GM04504 (cell line): ENCODE measurements at regions not wholly inside any gene's neighbourhood (a gene's known extent, or its start where the extent isn't known, plus 50 kb on each side); places are given as distances from the start of the nearest gene placed in this dataset.

Source experiments
- DNase-seq: peaks from one replicate; pipeline ENCODE4 v3.0.0-alpha.2; 2012; ENCODE audit warnings: low read depth

- no peak for DNase-seq
These were observed 1691.7 kb upstream of the PCDH20 start for GRCh38 chr13:63107179-63107943.

DNA sequence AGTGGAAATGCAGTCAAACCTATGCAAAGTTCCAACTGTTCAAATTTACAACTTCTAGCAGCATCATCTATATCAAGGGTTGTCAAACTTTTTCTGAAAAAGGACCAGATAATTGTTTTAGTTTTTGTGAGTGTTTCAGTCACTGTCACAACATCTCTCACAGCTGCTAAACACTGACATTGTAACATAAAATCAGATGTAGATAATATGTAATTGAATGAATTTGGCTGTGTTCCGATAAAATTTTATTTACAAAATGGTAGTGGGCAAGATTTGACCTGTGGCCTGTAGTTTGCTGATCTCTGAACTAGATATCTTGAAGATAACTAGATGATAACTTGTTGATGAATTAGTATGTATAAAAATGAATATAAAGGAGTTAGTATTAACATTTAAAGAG is 1679.1 kb upstream of the PCDH20 start:
- DNase-seq, result no peak

- DNase-seq, result no peak
These were observed 1678.3 kb upstream of the PCDH20 start for GRCh38 chr13:63093907-63094469.

GRCh38 chr13:63092456-63092855 is 1676.8 kb upstream of the PCDH20 start:
- no peak for DNase-seq

DNA sequence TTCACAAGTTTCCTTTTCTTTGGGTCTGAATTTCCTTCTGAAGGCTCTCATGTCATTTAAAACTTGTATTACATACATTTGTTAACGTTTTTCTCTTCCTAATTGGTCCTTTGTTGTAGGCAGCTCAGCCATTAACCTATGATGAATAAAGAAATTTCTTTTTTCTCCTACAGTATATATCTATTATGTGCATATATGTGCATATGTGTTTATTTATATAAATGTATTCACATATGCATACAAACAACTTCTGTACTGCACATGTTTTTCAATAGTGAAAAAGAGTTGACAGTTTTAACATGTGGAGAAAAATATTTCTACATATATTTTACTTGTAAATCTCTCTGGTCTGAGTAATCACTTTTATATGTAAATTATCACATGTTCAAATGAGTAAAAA is 1674.9 kb upstream of the PCDH20 start:
- DNase-seq, result no peak

GRCh38 chr13:63088226-63088625 is 1672.6 kb upstream of the PCDH20 start:
- DNase-seq, result no peak

DNA sequence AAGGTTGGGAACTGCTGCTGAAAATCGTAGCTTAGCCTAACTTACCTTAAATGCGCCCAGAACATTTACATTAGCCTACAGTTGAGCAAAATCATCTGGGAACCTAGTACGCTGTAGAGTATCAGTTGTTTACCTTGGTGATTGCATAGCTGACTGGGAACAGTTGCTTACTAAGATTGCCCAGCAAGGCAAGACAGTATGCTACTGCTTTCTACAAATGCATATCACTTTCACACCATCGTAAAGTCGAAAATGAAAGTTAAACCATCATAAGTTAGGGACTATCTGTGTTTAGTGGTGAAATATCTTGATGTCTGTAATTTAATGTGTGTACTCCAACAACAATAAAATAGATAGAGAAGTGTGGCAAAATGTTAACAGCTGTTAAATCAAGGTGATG is 1670.6 kb upstream of the PCDH20 start:
- no peak for DNase-seq

GRCh38 chr13:63085851-63086250 is 1670.2 kb upstream of the PCDH20 start:
- no peak for DNase-seq

GRCh38 chr13:63081400-63082014 is 1665.9 kb upstream of the PCDH20 start:
- DNase-seq, result no peak

GRCh38 chr13:63075126-63075525 is 1659.5 kb upstream of the PCDH20 start:
- DNase-seq, result no peak

GRCh38 chr13:63050287-63050686 is 1634.6 kb upstream of the PCDH20 start:
- no peak for DNase-seq

- DNase-seq, result no peak
These were observed 1633.0 kb upstream of the PCDH20 start for GRCh38 chr13:63048653-63049052.

GRCh38 chr13:63044589-63045313 is 1629.1 kb upstream of the PCDH20 start:
- DNase-seq, result no peak

GRCh38 chr13:63042686-63043085 is 1627.0 kb upstream of the PCDH20 start:
- DNase-seq, result no peak

- no peak for DNase-seq
These were observed 1626.2 kb upstream of the PCDH20 start for GRCh38 chr13:63041640-63042414.

DNA sequence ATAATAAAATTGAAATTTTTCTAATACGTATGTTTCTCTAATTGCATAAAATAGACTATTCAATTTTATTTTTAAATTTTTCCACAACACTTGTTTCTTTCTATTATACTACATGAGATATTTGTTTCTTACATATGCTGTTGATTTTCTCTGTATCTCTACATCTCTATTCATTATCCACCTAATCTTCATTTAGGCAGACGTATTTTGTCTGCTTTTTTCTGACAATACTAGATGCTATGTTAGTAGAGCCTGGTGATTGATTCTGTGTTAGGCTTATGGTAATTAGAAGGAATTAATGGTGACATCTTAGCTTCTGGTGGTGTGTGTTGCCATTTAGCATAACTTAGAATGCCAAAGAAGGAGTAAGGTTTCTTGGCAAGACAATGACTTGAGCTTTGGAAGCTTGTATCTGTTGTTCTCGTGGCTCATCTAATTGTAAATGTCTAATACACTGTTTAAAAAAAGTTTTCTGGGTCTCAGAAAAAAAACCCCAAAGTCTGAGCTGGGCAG is 1610.7 kb upstream of the PCDH20 start:
- no peak for DNase-seq

DNA sequence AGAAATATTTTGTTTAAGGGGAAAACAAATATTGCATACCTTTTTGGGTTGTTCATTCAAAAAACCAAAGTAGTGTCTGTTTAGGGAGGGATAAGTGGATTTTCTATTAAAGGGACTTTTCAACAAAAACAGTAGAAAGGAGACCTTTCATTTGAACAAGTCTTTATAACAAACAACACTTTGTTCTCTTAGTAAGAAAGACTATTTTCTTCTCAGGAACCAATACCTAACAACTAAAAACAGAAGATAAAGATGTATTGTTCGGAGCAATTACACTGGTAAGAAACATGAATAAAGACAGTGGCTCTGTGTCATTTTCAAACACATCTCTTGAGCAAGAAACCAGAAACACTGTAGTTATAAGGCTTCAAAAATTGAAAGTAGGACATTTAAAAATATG is 1610.1 kb upstream of the PCDH20 start:
- DNase-seq, result no peak

- no peak for DNase-seq
These were observed 1608.8 kb upstream of the PCDH20 start for GRCh38 chr13:63024458-63024857.

- no peak for DNase-seq
These were observed 1596.3 kb upstream of the PCDH20 start for GRCh38 chr13:63011996-63012395.

GRCh38 chr13:63010072-63010658 is 1594.5 kb upstream of the PCDH20 start:
- DNase-seq, result no peak

GRCh38 chr13:63005625-63006024 is 1590.0 kb upstream of the PCDH20 start:
- no peak for DNase-seq
